ENCODE measurements at regions not wholly inside any gene's neighbourhood (a gene's known extent, or its start where the extent isn't known, plus 50 kb on each side); places are given as distances from the start of the nearest gene placed in this dataset.

DNA sequence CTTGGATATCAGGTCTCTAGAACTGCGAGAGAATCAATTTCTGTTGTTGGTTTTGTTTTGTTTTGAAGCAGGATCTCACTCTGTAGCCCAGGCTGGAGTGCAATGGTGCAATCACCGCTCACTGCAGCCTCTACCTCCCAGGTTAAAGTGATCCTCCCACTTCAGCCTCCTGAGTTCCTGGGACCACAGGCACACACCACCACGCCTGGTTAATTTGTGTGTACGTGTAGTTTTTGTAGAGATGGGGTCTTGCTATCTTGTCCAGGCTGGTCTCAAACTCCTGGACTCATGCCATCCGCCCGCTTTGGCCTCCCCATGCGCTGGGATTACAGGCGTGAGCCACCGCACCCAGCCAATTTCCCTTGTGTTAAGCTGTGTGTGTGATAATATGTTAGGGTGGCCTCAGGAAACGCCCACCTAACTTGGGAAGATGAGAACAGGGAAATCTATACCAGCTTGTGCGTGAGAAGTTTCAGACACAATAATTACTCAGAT, 109.6 kb downstream of the SIK1 start:
- no peak for TF ChIP-seq POLR2A (IDR thresholded peaks at IDR 0.05)
- TF ChIP-seq, protein P1, sequence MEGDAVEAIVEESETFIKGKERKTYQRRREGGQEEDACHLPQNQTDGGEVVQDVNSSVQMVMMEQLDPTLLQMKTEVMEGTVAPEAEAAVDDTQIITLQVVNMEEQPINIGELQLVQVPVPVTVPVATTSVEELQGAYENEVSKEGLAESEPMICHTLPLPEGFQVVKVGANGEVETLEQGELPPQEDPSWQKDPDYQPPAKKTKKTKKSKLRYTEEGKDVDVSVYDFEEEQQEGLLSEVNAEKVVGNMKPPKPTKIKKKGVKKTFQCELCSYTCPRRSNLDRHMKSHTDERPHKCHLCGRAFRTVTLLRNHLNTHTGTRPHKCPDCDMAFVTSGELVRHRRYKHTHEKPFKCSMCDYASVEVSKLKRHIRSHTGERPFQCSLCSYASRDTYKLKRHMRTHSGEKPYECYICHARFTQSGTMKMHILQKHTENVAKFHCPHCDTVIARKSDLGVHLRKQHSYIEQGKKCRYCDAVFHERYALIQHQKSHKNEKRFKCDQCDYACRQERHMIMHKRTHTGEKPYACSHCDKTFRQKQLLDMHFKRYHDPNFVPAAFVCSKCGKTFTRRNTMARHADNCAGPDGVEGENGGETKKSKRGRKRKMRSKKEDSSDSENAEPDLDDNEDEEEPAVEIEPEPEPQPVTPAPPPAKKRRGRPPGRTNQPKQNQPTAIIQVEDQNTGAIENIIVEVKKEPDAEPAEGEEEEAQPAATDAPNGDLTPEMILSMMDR (IDR thresholded peaks at IDR 0.05) = no peak
